Motor neuron (in vitro differentiated cells): ENCODE measurements at regions not wholly inside any gene's neighbourhood (a gene's known extent, or its start where the extent isn't known, plus 50 kb on each side); places are given as distances from the start of the nearest gene placed in this dataset.

Source experiments
- ATAC-seq, 8 experiments: fragments of 200-7000 bp; cut with Tn5 transposase; replicated peaks in 6 of 8; 2 replicates each; pipeline ENCODE4 v1.8.0; 2021; ENCODE audit warnings: mild to moderate bottlenecking in 8 of 8, moderate library complexity in 8 of 8
- H3K27ac ChIP-seq, 2 donors: fragments of 250-450 bp; sonication (Bioruptor Pico); 2 replicates each; pipeline ENCODE4 v1.9.0; 2021; ENCODE audit warnings: antibody characterized with exemption in 2 of 2, mild to moderate bottlenecking in 2 of 2, moderate library complexity in 1 of 2
- H3K4me1 ChIP-seq, 2 donors: fragments of 250-450 bp; sonication (Bioruptor Pico); replicated peaks in 1 of 2; 2 replicates each; pipeline ENCODE4 v1.6.1; 2021; ENCODE audit warnings: antibody characterized with exemption in 2 of 2, mild to moderate bottlenecking in 2 of 2, moderate library complexity in 1 of 2
- H3K4me3 ChIP-seq, 5 donors: fragments of 250-450 bp; sonication (Bioruptor Pico); 2 replicates each; pipeline ENCODE4 v1.9.0; 2021; ENCODE audit warnings: antibody characterized with exemption in 5 of 5, mild to moderate bottlenecking in 5 of 5, moderate library complexity in 4 of 5
- WGBS, 10 experiments: fragments of 450-650 bp; shearing (Covaris generic); methylation state at CpG; one replicate each; pipeline ENCODE4 v1.0.0; 2022; 5-methylcytosine and 5-hydroxymethylcytosine counted together
- in situ Hi-C, 9 experiments: fragments of 400-800 bp; cut with MboI; loops; one replicate each; pipeline ENCODE4 v1.15.0; 2021; ENCODE audit warnings: low sequenced_read_pairs in 9 of 9, low pct_unique_long_range_greater_than_20kb in 2 of 9; ENCODE audit not compliant: unreplicated experiment in 9 of 9

DNA sequence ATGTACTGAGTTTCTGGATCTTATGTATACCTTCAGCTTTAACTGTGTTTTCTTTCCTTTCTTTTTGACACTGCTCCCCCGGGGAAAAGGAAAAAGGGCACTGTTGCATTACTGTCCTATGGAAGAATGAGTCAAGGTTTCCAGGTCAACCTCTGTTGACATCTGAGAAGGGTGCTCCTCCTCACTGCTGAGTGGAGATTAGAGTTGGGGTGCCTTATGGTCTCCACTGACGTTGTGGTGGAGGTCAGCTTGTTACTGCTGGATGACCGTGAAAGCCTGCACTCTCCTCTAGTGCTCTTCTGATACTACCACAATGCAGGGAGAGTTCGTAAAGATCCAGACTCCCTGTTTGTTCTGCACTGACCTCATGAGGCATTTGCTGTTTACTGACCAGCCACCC lies 252.1 kb upstream of the GRM7 start:
- no peak overlapping the region for H3K4me3 ChIP-seq
- H3K4me1 ChIP-seq: peaks cover 0 to 4% of the 10 kb centered on the region in 2 donors
- H3K27ac ChIP-seq: no peak overlapping the region
- 0 to 100% (median 57%) methylated on average over 1 to 4 of the region's 4 CpGs; no CpG with 5 or more reads in 1 of the 10 experiments for WGBS, 10 experiments
- no peak for ATAC-seq
- in situ Hi-C loops: no loop called here

GRCh38 chr3:6612034-6612616 lies 248.8 kb upstream of the GRM7 start:
- ATAC-seq: peak in 2 of 8 experiments; percentile 63 to 82
- H3K27ac ChIP-seq: no peak overlapping the region
- H3K4me3 ChIP-seq: no peak overlapping the region
- WGBS, 10 experiments: 24 to 100% (median 69%) methylated on average over 1 to 4 of the region's 4 CpGs; no CpG with 5 or more reads in 1 of the 10 experiments
- in situ Hi-C loops: no loop called here
- no peaks in the 10 kb centered on the region for H3K4me1 ChIP-seq

DNA sequence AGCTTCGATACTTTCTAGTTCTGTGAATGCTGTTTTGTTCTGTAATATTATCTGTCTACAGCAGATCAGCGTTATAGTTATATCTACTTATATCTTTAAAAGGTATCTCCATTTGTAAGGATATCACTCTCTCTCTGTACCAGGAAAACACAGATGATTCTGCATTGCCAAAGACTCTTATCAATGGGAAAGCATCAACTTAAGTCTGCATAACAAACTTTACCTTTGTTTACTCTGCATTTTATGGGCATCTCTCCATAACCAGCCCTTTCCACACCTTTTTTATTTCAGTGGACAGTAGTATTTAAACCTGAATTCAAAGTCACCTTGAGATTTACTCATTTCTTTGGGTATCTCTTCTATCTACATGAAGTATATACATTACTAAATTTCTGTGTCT lies 238.7 kb upstream of the GRM7 start:
- in situ Hi-C loops: no loop called here
- ATAC-seq: no peak
- no peak overlapping the region for H3K4me3 ChIP-seq
- no peak overlapping the region for H3K27ac ChIP-seq
- no peaks in the 10 kb centered on the region for H3K4me1 ChIP-seq
- WGBS, 10 experiments: 0 to 100% (median 50%) methylated on average over 1 to 2 of the region's 2 CpGs; no CpG with 5 or more reads in 2 of the 10 experiments

DNA sequence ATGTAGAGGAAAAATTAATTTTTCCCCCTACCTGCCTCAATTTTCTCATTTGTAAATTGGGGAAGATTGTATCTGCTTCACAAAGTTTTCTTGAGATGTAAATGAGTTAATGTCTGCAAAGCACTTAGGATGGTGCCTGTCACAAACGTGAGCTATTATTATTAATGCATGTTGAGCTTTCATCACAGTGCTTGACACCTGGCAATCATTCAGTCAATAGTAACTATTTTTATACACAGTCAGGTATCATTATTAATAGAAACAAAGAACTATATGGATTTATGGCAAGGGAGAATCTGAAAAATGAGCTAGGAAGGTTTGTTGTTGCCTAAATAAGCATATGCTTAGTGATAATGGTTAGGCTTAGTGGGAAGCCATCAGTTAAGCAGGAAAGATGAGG lies 238.2 kb upstream of the GRM7 start:
- no peak for ATAC-seq
- Histone ChIP-seq H3K4me1 (no peaks in the 10 kb centered on the region), H3K4me3 (no peak overlapping the region), H3K27ac (no peak overlapping the region)
- WGBS, 10 experiments: 0 to 83% (median 0%) methylated on average over 1 of the region's 1 CpG; no CpG with 5 or more reads in 3 of the 10 experiments
- in situ Hi-C loops: no loop called here

DNA sequence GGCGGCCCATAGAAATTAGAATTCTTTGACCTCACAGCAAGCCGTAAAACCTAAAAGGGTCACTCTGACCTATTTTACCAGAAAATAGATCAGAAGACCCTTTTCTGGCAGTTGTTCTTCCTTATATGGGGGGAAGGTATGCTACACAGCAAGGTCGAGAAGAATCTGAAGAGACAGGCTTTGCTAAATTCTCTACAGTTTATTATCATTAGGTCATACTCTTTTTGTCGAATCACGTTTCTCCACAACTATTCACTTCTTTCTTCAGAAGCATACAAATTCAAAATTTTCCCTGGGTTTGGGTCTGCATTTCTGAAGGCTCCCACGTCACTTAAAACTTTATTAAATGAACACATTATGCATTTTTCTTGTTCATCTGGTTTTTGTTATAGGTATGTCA lies 229.5 kb upstream of the GRM7 start:
- no peak for ATAC-seq
- in situ Hi-C loops: no loop called here
- Histone ChIP-seq H3K27ac (no peak overlapping the region), H3K4me1 (no peaks in the 10 kb centered on the region), H3K4me3 (no peak overlapping the region)
- WGBS, 10 experiments: 0 to 94% (median 63%) methylated on average over 2 to 6 of the region's 6 CpGs; no CpG with 5 or more reads in 2 of the 10 experiments

DNA sequence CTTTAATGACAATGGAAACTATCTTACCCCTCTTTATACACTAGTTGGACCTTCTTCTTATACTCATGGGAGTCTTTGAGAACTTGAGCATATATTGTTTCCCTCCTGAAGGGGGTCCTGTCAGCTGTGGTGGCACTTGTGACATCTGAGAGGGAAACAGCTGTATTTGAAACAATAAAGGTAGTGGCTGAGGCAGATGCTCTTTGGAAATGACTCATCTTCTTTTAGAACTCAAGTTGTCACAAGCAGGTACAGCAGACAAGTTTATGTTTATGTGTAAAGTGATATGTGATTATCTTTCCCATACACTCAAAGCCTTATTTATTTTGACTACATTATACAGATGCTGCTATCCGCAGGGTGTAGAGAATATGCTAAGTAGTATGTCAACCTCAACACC lies 220.0 kb upstream of the GRM7 start:
- in situ Hi-C loops: no loop called here
- Histone ChIP-seq H3K4me1 (peaks cover 0 to 6% of the 10 kb centered on the region in 2 donors), H3K4me3 (no peak overlapping the region), H3K27ac (no peak overlapping the region)
- WGBS, 10 experiments: 0 to 100% (median 79%) methylated on average over 1 of the region's 1 CpG; no CpG with 5 or more reads in 4 of the 10 experiments
- ATAC-seq: no peak

- peaks cover 0 to 6% of the 10 kb centered on the region in 2 donors for H3K4me1 ChIP-seq
- no peak for ATAC-seq
- WGBS, 10 experiments: 11 to 100% (median 71%) methylated on average over 1 to 5 of the region's 5 CpGs; no CpG with 5 or more reads in 1 of the 10 experiments
- in situ Hi-C loops: no loop called here
- H3K4me3 ChIP-seq: no peak overlapping the region
- H3K27ac ChIP-seq: no peak overlapping the region
Observed at GRCh38 chr3:6644070-6644929, 216.6 kb upstream of the GRM7 start.

- Histone ChIP-seq H3K4me1 (no peaks in the 10 kb centered on the region), H3K4me3 (no peak overlapping the region), H3K27ac (no peak overlapping the region)
- no peak for ATAC-seq
- WGBS, 10 experiments: 0 to 100% (median 43%) methylated on average over 1 of the region's 1 CpG; no CpG with 5 or more reads in 5 of the 10 experiments
- in situ Hi-C loops: no loop called here
Observed at GRCh38 chr3:6654670-6655069, 206.2 kb upstream of the GRM7 start.

GRCh38 chr3:6655275-6655674 lies 205.6 kb upstream of the GRM7 start:
- Histone ChIP-seq H3K27ac (no peak overlapping the region), H3K4me3 (no peak overlapping the region), H3K4me1 (no peaks in the 10 kb centered on the region)
- in situ Hi-C loops: no loop called here
- WGBS, 10 experiments: 0 to 83% (median 43%) methylated on average over 1 to 2 of the region's 2 CpGs; no CpG with 5 or more reads in 2 of the 10 experiments
- ATAC-seq: no peak

DNA sequence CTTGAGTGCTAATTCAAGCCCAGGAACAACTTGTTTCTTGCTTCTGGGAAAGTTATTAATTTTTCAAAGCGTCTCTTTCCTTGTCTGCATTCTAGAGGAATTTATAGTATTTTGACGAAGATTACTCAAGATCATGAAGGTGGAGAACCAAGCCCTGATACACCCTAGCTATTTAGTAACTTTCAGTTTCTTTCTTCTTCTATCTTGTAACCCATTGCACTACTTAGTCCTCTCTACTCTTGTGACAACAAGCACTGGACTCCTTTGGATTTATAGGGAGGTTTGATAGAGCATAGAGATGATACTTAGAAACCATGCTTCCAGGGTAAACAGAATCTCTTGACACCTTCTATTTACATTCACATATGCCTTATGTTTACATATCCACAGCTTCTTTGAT lies 203.3 kb upstream of the GRM7 start:
- in situ Hi-C loops: no loop called here

GRCh38 chr3:6667354-6667753 lies 193.6 kb upstream of the GRM7 start:
- Histone ChIP-seq H3K27ac (no peak overlapping the region), H3K4me1 (no peaks in the 10 kb centered on the region), H3K4me3 (no peak overlapping the region)
- no peak for ATAC-seq
- WGBS, 10 experiments: 8 to 88% (median 60%) methylated on average over 1 to 2 of the region's 2 CpGs; no CpG with 5 or more reads in 7 of the 10 experiments
- in situ Hi-C loops: no loop called here

More for the DNA sequence above, 203.3 kb upstream of the GRM7 start:
- ATAC-seq: no peak
- H3K4me3 ChIP-seq: no peak overlapping the region
- H3K4me1 ChIP-seq: no peaks in the 10 kb centered on the region
- no peak overlapping the region for H3K27ac ChIP-seq
- 0 to 100% (median 44%) methylated on average over 1 to 2 of the region's 2 CpGs; no CpG with 5 or more reads in 1 of the 10 experiments for WGBS, 10 experiments

GRCh38 chr3:6671363-6671762 lies 189.6 kb upstream of the GRM7 start:
- WGBS, 10 experiments: 0 to 82% (median 17%) methylated on average over 1 of the region's 1 CpG; no CpG with 5 or more reads in 2 of the 10 experiments
- ATAC-seq: no peak
- in situ Hi-C loops: no loop called here
- Histone ChIP-seq H3K4me3 (no peak overlapping the region), H3K27ac (no peak overlapping the region), H3K4me1 (no peaks in the 10 kb centered on the region)

GRCh38 chr3:6679510-6679909 lies 181.4 kb upstream of the GRM7 start:
- Histone ChIP-seq H3K27ac (no peak overlapping the region), H3K4me3 (no peak overlapping the region), H3K4me1 (no peaks in the 10 kb centered on the region)
- WGBS, 10 experiments: 0 to 100% (median 19%) methylated on average over 1 to 4 of the region's 4 CpGs; no CpG with 5 or more reads in 2 of the 10 experiments
- in situ Hi-C loops: no loop called here
- no peak for ATAC-seq
